ENCODE measurements at regions not wholly inside any gene's neighbourhood (a gene's known extent, or its start where the extent isn't known, plus 50 kb on each side); places are given as distances from the start of the nearest gene placed in this dataset.
A peak's percentile ranks its signal among the peaks of the same experiment; 100 is the strongest.
"Not testable (repeated sequence)": the region's sequence is repeated elsewhere in the genome, so short reads cannot be mapped to it uniquely, and the experiment has no call there.

GRCh38 chr6:15775076-15775634 lies 112.3 kb upstream of the DTNBP1 start:
- DNase-seq (ENCODE audit: low spot score) = no peak

- DNase-seq (ENCODE audit: low spot score) = no peak
Measured at GRCh38 chr6:15773806-15774410, 111.1 kb upstream of the DTNBP1 start.

- no peak for DNase-seq (ENCODE audit: low spot score)
Measured at GRCh38 chr6:15770347-15771143, 107.7 kb upstream of the DTNBP1 start.

GRCh38 chr6:15769511-15770018 lies 106.7 kb upstream of the DTNBP1 start:
- DNase-seq (ENCODE audit: low spot score) = no peak

- no peak for DNase-seq (ENCODE audit: low spot score)
Measured at GRCh38 chr6:15768999-15769398, 106.2 kb upstream of the DTNBP1 start.

- no peak for DNase-seq (ENCODE audit: low spot score)
Measured at GRCh38 chr6:15763837-15764236, 101.0 kb upstream of the DTNBP1 start.

GRCh38 chr6:15763364-15763763 lies 100.5 kb upstream of the DTNBP1 start:
- no peak for DNase-seq (ENCODE audit: low spot score)

- no peak for DNase-seq (ENCODE audit: low spot score)
Measured at GRCh38 chr6:15761045-15761502, 98.2 kb upstream of the DTNBP1 start.

GRCh38 chr6:15758631-15759215 lies 95.9 kb upstream of the DTNBP1 start:
- DNase-seq (ENCODE audit: low spot score) = no peak

GRCh38 chr6:15755526-15755925 lies 92.7 kb upstream of the DTNBP1 start:
- DNase-seq (ENCODE audit: low spot score) = no peak

GRCh38 chr6:15754706-15755079 lies 91.9 kb upstream of the DTNBP1 start:
- no peak for DNase-seq (ENCODE audit: low spot score)

GRCh38 chr6:15754035-15754705 lies 91.3 kb upstream of the DTNBP1 start:
- DNase-seq (ENCODE audit: low spot score) = no peak

GRCh38 chr6:15752820-15753219 lies 90.0 kb upstream of the DTNBP1 start:
- DNase-seq (ENCODE audit: low spot score) = peak; percentile 28

GRCh38 chr6:15751721-15752350 lies 89.0 kb upstream of the DTNBP1 start:
- no peak for DNase-seq (ENCODE audit: low spot score)

- DNase-seq (ENCODE audit: low spot score) = no peak
Measured at GRCh38 chr6:15748341-15748740, 85.5 kb upstream of the DTNBP1 start.

GRCh38 chr6:15747354-15747883 lies 84.6 kb upstream of the DTNBP1 start:
- no peak for DNase-seq (ENCODE audit: low spot score)

GRCh38 chr6:15745781-15746180 lies 83.0 kb upstream of the DTNBP1 start:
- DNase-seq (ENCODE audit: low spot score) = no peak

GRCh38 chr6:15744818-15745402 lies 82.1 kb upstream of the DTNBP1 start:
- no peak for DNase-seq (ENCODE audit: low spot score)

GRCh38 chr6:15742013-15742412 lies 79.2 kb upstream of the DTNBP1 start:
- DNase-seq (ENCODE audit: low spot score) = not testable (repeated sequence)

- no peak for DNase-seq (ENCODE audit: low spot score)
Measured at GRCh38 chr6:15741405-15741804, 78.6 kb upstream of the DTNBP1 start.

- DNase-seq (ENCODE audit: low spot score) = no peak
Measured at GRCh38 chr6:15739867-15740266, 77.0 kb upstream of the DTNBP1 start.
